ENCODE measurements at regions not wholly inside any gene's neighbourhood (a gene's known extent, or its start where the extent isn't known, plus 50 kb on each side); places are given as distances from the start of the nearest gene placed in this dataset.

DNA sequence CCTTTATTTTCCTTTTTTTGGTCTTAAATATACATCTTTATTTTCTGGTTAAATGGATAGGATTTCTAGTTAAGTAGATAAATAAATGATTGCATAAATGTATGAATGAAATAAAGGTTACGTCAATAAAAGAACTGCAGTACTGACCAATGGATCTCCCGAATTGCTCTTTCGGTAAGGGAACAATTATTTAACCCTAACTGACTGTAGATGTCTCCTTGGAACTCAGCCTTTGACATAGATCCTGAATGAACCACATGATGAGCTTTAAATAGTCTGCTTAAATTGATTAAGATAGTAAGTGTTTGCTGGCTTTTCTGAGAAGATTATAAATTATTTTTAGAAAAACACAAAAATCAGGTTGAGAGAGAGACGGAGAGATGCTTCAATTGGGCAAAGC is 391.0 kb upstream of the SYT1 start:
- no peaks in the 10 kb centered on the region for H3K4me1 ChIP-seq (ENCODE audit: control insufficient read depth, insufficient read depth, low read length)
- CTCF ChIA-PET: no interaction called here

DNA sequence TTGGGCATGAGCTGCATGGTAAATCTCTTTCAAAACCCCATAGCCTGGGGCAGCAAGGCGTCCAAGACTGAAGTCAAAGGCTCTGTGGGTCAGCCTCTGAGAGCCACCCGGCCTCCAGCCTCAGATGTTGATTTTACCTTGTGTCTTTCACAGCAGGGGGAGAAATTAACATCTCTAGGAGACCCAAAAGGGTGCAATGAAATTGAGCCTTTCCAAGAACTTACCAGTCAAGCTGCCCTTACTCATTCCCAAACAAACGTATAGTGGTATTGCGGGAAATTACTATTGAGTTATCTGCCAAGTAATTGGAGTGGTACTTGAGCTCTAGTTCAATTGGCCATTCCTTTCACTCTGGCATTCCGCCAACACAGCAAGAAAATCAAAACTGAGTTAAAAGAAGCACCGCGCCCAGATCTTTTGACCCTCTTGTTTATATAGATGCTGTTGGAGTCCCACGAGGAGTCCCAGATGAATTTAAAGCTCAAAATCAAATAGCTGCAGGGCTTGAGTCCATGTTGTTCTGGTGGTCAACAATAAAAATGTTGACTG is 380.7 kb upstream of the SYT1 start:
- no peaks in the 10 kb centered on the region for H3K4me1 ChIP-seq (ENCODE audit: control insufficient read depth, insufficient read depth, low read length)
- no peak overlapping the region for H3K27ac ChIP-seq (ENCODE audit: extremely low read depth, low read depth, low read length)
- ChIA-PET CTCF (interaction anchor here (0.6 kb wide), 1 partner anchor 13 kb away, joined by 3 read pairs; no protein-coding TSS in a partner anchor), POLR2A (no interaction called here)
- H3K4me3 ChIP-seq (ENCODE audit: low read depth, low read length): no peak overlapping the region
- H3K9me3 ChIP-seq (ENCODE audit: control insufficient read depth, insufficient read depth, low read depth, low read length): no peaks in the 10 kb centered on the region
- H3K36me3 ChIP-seq (ENCODE audit: control insufficient read depth in 2 of 2, insufficient read depth in 1 of 2, low read length in 2 of 2): no peaks in the 10 kb centered on the region
- TF ChIP-seq, protein P1, sequence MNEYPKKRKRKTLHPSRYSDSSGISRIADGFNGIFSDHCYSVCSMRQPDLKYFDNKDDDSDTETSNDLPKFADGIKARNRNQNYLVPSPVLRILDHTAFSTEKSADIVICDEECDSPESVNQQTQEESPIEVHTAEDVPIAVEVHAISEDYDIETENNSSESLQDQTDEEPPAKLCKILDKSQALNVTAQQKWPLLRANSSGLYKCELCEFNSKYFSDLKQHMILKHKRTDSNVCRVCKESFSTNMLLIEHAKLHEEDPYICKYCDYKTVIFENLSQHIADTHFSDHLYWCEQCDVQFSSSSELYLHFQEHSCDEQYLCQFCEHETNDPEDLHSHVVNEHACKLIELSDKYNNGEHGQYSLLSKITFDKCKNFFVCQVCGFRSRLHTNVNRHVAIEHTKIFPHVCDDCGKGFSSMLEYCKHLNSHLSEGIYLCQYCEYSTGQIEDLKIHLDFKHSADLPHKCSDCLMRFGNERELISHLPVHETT (tag by site-specific recombination; IDR thresholded peaks at IDR 0.05): no peak
- TF ChIP-seq ZSCAN18 (tag by site-specific recombination; IDR thresholded peaks at IDR 0.05) (no peak), ZBTB1 (tag by site-specific recombination; IDR thresholded peaks at IDR 0.05) (no peak), ZNF266 (tag by site-specific recombination; IDR thresholded peaks at IDR 0.05; ENCODE audit: low read depth) (no peak), ZNF692 (tag by site-specific recombination; IDR thresholded peaks at IDR 0.05) (no peak), ZNF239 (tag by site-specific recombination; IDR thresholded peaks at IDR 0.05) (no peak)
- TF ChIP-seq, protein P2, sequence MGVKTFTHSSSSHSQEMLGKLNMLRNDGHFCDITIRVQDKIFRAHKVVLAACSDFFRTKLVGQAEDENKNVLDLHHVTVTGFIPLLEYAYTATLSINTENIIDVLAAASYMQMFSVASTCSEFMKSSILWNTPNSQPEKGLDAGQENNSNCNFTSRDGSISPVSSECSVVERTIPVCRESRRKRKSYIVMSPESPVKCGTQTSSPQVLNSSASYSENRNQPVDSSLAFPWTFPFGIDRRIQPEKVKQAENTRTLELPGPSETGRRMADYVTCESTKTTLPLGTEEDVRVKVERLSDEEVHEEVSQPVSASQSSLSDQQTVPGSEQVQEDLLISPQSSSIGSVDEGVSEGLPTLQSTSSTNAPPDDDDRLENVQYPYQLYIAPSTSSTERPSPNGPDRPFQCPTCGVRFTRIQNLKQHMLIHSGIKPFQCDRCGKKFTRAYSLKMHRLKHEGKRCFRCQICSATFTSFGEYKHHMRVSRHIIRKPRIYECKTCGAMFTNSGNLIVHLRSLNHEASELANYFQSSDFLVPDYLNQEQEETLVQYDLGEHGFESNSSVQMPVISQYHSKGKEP (tag by site-specific recombination; IDR thresholded peaks at IDR 0.05): no peak
- TF ChIP-seq, protein P3, sequence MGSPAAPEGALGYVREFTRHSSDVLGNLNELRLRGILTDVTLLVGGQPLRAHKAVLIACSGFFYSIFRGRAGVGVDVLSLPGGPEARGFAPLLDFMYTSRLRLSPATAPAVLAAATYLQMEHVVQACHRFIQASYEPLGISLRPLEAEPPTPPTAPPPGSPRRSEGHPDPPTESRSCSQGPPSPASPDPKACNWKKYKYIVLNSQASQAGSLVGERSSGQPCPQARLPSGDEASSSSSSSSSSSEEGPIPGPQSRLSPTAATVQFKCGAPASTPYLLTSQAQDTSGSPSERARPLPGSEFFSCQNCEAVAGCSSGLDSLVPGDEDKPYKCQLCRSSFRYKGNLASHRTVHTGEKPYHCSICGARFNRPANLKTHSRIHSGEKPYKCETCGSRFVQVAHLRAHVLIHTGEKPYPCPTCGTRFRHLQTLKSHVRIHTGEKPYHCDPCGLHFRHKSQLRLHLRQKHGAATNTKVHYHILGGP (tag by site-specific recombination; IDR thresholded peaks at IDR 0.05): no peak
- TF ChIP-seq, protein P4, sequence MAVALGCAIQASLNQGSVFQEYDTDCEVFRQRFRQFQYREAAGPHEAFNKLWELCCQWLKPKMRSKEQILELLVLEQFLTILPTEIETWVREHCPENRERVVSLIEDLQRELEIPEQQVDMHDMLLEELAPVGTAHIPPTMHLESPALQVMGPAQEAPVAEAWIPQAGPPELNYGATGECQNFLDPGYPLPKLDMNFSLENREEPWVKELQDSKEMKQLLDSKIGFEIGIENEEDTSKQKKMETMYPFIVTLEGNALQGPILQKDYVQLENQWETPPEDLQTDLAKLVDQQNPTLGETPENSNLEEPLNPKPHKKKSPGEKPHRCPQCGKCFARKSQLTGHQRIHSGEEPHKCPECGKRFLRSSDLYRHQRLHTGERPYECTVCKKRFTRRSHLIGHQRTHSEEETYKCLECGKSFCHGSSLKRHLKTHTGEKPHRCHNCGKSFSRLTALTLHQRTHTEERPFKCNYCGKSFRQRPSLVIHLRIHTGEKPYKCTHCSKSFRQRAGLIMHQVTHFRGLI (tag by site-specific recombination; IDR thresholded peaks at IDR 0.05): no peak

More for the DNA sequence above, 391.0 kb upstream of the SYT1 start:
- no peaks in the 10 kb centered on the region for H3K9me3 ChIP-seq (ENCODE audit: control insufficient read depth, insufficient read depth, low read depth, low read length)
- no peak overlapping the region for H3K4me3 ChIP-seq (ENCODE audit: low read depth, low read length)
- POLR2A ChIA-PET: no interaction called here
- TF ChIP-seq ZNF146 (tag by site-specific recombination; IDR thresholded peaks at IDR 0.05): no peak
- TF ChIP-seq, protein P5, sequence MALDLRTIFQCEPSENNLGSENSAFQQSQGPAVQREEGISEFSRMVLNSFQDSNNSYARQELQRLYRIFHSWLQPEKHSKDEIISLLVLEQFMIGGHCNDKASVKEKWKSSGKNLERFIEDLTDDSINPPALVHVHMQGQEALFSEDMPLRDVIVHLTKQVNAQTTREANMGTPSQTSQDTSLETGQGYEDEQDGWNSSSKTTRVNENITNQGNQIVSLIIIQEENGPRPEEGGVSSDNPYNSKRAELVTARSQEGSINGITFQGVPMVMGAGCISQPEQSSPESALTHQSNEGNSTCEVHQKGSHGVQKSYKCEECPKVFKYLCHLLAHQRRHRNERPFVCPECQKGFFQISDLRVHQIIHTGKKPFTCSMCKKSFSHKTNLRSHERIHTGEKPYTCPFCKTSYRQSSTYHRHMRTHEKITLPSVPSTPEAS (tag by site-specific recombination; IDR thresholded peaks at IDR 0.05): no peak
- TF ChIP-seq ZNF266 (tag by site-specific recombination; IDR thresholded peaks at IDR 0.05; ENCODE audit: low read depth): no peak
- TF ChIP-seq GLIS2 (tag by site-specific recombination; IDR thresholded peaks at IDR 0.05): no peak
- TF ChIP-seq, protein P6, sequence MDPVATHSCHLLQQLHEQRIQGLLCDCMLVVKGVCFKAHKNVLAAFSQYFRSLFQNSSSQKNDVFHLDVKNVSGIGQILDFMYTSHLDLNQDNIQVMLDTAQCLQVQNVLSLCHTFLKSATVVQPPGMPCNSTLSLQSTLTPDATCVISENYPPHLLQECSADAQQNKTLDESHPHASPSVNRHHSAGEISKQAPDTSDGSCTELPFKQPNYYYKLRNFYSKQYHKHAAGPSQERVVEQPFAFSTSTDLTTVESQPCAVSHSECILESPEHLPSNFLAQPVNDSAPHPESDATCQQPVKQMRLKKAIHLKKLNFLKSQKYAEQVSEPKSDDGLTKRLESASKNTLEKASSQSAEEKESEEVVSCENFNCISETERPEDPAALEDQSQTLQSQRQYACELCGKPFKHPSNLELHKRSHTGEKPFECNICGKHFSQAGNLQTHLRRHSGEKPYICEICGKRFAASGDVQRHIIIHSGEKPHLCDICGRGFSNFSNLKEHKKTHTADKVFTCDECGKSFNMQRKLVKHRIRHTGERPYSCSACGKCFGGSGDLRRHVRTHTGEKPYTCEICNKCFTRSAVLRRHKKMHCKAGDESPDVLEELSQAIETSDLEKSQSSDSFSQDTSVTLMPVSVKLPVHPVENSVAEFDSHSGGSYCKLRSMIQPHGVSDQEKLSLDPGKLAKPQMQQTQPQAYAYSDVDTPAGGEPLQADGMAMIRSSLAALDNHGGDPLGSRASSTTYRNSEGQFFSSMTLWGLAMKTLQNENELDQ (tag by site-specific recombination; IDR thresholded peaks at IDR 0.05; ENCODE audit: low read depth): no peak
- TF ChIP-seq ZNF670 (tag by site-specific recombination; IDR thresholded peaks at IDR 0.05; ENCODE audit: low read depth): no peak
- no peak for TF ChIP-seq ZNF19 (tag by site-specific recombination; IDR thresholded peaks at IDR 0.05; ENCODE audit: low read depth)
- TF ChIP-seq, protein P7, sequence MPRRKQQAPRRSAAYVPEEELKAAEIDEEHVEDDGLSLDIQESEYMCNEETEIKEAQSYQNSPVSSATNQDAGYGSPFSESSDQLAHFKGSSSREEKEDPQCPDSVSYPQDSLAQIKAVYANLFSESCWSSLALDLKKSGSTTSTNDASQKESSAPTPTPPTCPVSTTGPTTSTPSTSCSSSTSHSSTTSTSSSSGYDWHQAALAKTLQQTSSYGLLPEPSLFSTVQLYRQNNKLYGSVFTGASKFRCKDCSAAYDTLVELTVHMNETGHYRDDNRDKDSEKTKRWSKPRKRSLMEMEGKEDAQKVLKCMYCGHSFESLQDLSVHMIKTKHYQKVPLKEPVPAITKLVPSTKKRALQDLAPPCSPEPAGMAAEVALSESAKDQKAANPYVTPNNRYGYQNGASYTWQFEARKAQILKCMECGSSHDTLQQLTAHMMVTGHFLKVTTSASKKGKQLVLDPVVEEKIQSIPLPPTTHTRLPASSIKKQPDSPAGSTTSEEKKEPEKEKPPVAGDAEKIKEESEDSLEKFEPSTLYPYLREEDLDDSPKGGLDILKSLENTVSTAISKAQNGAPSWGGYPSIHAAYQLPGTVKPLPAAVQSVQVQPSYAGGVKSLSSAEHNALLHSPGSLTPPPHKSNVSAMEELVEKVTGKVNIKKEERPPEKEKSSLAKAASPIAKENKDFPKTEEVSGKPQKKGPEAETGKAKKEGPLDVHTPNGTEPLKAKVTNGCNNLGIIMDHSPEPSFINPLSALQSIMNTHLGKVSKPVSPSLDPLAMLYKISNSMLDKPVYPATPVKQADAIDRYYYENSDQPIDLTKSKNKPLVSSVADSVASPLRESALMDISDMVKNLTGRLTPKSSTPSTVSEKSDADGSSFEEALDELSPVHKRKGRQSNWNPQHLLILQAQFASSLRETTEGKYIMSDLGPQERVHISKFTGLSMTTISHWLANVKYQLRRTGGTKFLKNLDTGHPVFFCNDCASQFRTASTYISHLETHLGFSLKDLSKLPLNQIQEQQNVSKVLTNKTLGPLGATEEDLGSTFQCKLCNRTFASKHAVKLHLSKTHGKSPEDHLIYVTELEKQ (tag by site-specific recombination; IDR thresholded peaks at IDR 0.05; ENCODE audit: borderline replicate concordance): no peak
- H3K36me3 ChIP-seq (ENCODE audit: control insufficient read depth in 2 of 2, insufficient read depth in 1 of 2, low read length in 2 of 2): no peaks in the 10 kb centered on the region
- no peak overlapping the region for H3K27ac ChIP-seq (ENCODE audit: extremely low read depth, low read depth, low read length)

Measured in HEK293 (cell line).